ENCODE measurements at regions not wholly inside any gene's neighbourhood (a gene's known extent, or its start where the extent isn't known, plus 50 kb on each side); places are given as distances from the start of the nearest gene placed in this dataset.

DNA sequence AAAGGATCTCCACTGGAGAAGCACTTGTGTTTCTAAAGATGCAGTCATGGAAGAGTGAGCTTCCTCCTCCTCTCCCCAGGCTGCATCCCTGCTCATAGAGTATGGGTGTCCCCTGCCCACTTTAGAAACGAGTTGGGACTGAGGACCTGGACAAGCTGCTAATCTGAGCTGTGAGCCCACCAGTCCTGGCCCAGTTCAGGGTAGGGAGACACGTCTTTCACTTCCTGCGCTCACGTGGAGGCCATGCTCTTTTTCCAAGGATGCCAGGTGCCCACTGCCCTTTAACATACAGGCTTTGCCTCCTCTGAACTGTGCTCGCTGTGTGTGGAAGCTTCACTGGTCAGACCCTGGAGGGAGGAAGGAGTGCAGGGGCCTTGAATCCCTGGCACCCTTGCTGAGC is 316.3 kb downstream of the UACA start:
- H3K4me3 ChIP-seq (ENCODE audit: low read length in 2 of 2) = no peak overlapping the region
- peak overlapping the region in 1 of 2 donors; percentile 82 for H3K27ac ChIP-seq (ENCODE audit: low read depth in 1 of 2, low read length in 1 of 2)
- H3K36me3 ChIP-seq (ENCODE audit: control insufficient read depth in 2 of 2, insufficient read depth in 2 of 2, low read length in 1 of 2) = no peaks in the 10 kb centered on the region
- WGBS = 72% methylated on average over 5 of the region's 5 CpGs
- H3K27me3 ChIP-seq (ENCODE audit: control insufficient read depth in 2 of 2, insufficient read depth in 1 of 2, low read length in 1 of 2) = peaks cover 0 to 2% of the 10 kb centered on the region in 2 donors
- H3K4me1 ChIP-seq (ENCODE audit: control insufficient read depth in 2 of 2, insufficient read depth in 2 of 2, low read length in 2 of 2) = peaks cover 38 to 92% of the 10 kb centered on the region in 2 donors
- no peak for DNase-seq (ENCODE audit: low read depth in 6 of 9, low spot score in 9 of 9)
- H3K9me3 ChIP-seq (ENCODE audit: control insufficient read depth in 2 of 2, insufficient read depth in 1 of 2, low read length in 1 of 2) = peaks cover 0 to 5% of the 10 kb centered on the region in 2 donors

DNA sequence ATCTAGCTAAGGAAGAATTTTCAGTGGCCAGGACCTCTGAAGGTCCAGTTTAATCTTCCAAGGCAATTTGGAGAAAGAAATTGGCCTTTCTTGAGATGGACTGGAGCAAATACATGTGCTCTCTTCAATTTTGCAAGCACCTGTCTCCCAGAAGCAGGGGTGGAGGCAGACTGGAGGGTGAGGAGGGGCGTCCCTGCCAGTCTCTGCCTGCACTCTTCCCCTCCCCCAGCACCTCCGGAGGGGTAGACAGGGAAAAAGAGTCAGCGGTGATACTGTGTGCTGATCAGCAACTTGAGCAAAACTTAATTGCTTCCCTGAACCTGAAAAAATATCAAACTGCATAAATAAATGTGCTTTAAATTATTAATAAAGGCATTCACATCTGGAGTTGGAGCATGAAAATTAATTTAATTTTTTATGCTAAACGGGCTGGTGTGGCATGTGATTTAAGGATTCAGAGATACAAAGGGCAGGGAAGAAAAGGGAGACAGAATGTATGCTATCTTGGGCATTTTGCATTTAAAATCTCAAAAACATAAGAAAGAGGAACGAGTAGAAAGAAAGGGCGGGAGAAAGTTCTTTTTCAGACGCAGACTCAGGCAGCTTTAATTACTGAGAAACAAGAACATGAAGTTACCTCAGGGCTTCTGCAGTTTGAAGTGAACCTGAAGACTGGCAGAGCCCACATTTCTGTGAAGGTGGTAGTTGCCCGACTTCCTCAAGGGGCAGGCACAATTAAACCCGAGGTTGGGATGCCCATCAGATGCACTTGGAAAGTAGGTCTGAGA is 319.7 kb downstream of the UACA start:
- H3K4me1 ChIP-seq (ENCODE audit: control insufficient read depth in 2 of 2, insufficient read depth in 2 of 2, low read length in 2 of 2) = peaks cover 29 to 89% of the 10 kb centered on the region in 2 donors
- no peaks in the 10 kb centered on the region for H3K9me3 ChIP-seq (ENCODE audit: control insufficient read depth in 2 of 2, insufficient read depth in 1 of 2, low read length in 1 of 2)
- no peaks in the 10 kb centered on the region for H3K36me3 ChIP-seq (ENCODE audit: control insufficient read depth in 2 of 2, insufficient read depth in 2 of 2, low read length in 1 of 2)
- H3K27me3 ChIP-seq (ENCODE audit: control insufficient read depth in 2 of 2, insufficient read depth in 1 of 2, low read length in 1 of 2) = peaks cover 0 to 2% of the 10 kb centered on the region in 2 donors
- DNase-seq (ENCODE audit: low read depth in 6 of 9, low spot score in 9 of 9) = peak in 1 of 9 donors; percentile 59
- no peak overlapping the region for H3K4me3 ChIP-seq (ENCODE audit: low read length in 2 of 2)
- WGBS = 27% methylated on average over 9 of the region's 9 CpGs
- H3K27ac ChIP-seq (ENCODE audit: low read depth in 1 of 2, low read length in 1 of 2) = no peak overlapping the region

GRCh38 chr15:70442616-70443321 is 320.6 kb downstream of the UACA start:
- Histone ChIP-seq H3K27ac (ENCODE audit: low read depth in 1 of 2, low read length in 1 of 2) (no peak overlapping the region), H3K4me3 (ENCODE audit: low read length in 2 of 2) (no peak overlapping the region), H3K36me3 (ENCODE audit: control insufficient read depth in 2 of 2, insufficient read depth in 2 of 2, low read length in 1 of 2) (no peaks in the 10 kb centered on the region), H3K9me3 (ENCODE audit: control insufficient read depth in 2 of 2, insufficient read depth in 1 of 2, low read length in 1 of 2) (no peaks in the 10 kb centered on the region), H3K27me3 (ENCODE audit: control insufficient read depth in 2 of 2, insufficient read depth in 1 of 2, low read length in 1 of 2) (peaks cover 0 to 2% of the 10 kb centered on the region in 2 donors), H3K4me1 (ENCODE audit: control insufficient read depth in 2 of 2, insufficient read depth in 2 of 2, low read length in 2 of 2) (peaks cover 19 to 87% of the 10 kb centered on the region in 2 donors)
- no peak for DNase-seq (ENCODE audit: low read depth in 6 of 9, low spot score in 9 of 9)
- 94% methylated on average over 13 of the region's 13 CpGs for WGBS

- Histone ChIP-seq H3K9me3 (ENCODE audit: control insufficient read depth in 2 of 2, insufficient read depth in 1 of 2, low read length in 1 of 2) (no peaks in the 10 kb centered on the region), H3K4me1 (ENCODE audit: control insufficient read depth in 2 of 2, insufficient read depth in 2 of 2, low read length in 2 of 2) (peaks cover 14 to 86% of the 10 kb centered on the region in 2 donors), H3K27ac (ENCODE audit: low read depth in 1 of 2, low read length in 1 of 2) (no peak overlapping the region), H3K36me3 (ENCODE audit: control insufficient read depth in 2 of 2, insufficient read depth in 2 of 2, low read length in 1 of 2) (no peaks in the 10 kb centered on the region), H3K4me3 (ENCODE audit: low read length in 2 of 2) (no peak overlapping the region), H3K27me3 (ENCODE audit: control insufficient read depth in 2 of 2, insufficient read depth in 1 of 2, low read length in 1 of 2) (peaks cover 0 to 2% of the 10 kb centered on the region in 2 donors)
- 98% methylated on average over 13 of the region's 13 CpGs for WGBS
- no peak for DNase-seq (ENCODE audit: low read depth in 6 of 9, low spot score in 9 of 9)
These were observed 321.1 kb downstream of the UACA start for GRCh38 chr15:70442211-70442610.

DNA sequence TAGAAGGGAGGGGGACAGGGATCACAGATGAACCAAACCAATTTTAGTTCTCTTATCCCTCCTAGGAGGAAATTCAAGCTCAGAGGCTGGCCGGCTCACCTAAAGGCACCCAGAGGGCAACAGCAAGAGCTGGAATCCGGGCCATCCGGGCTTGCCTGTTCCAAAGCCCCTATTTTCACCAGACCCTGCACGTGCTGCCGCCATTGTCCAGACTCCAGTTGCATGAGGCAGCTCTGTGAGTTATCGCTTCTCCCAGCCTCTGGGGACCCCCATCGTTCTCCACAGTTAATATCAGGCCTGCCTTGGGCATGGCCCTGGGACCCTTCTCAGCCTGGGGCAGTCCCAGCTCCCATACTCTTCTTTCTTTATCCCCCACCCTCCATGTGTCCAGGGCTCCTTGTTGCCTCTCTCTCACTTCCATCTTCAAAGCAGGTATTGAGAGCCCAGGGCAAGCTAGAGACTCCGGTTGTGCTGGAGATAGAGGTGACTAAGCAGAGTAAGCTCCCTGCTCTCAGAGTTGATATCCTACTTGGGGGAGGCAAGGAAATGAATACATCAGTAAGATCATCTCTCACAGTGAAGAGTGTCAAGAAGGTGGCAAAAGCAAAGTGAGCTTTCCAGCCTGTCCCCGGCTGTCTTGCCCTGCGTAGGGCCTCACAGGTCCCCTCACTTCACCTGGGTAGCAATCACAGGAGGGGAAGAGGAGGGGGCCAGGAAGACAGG is 322.8 kb downstream of the UACA start:
- no peak for DNase-seq (ENCODE audit: low read depth in 6 of 9, low spot score in 9 of 9)
- WGBS = 93% methylated on average over 10 of the region's 10 CpGs

GRCh38 chr15:70439880-70440279 is 323.5 kb downstream of the UACA start:
- Histone ChIP-seq H3K4me3 (ENCODE audit: low read length in 2 of 2) (no peak overlapping the region), H3K27ac (ENCODE audit: low read depth in 1 of 2, low read length in 1 of 2) (no peak overlapping the region), H3K27me3 (ENCODE audit: control insufficient read depth in 2 of 2, insufficient read depth in 1 of 2, low read length in 1 of 2) (peaks cover 0 to 2% of the 10 kb centered on the region in 2 donors), H3K9me3 (ENCODE audit: control insufficient read depth in 2 of 2, insufficient read depth in 1 of 2, low read length in 1 of 2) (no peaks in the 10 kb centered on the region), H3K36me3 (ENCODE audit: control insufficient read depth in 2 of 2, insufficient read depth in 2 of 2, low read length in 1 of 2) (no peaks in the 10 kb centered on the region), H3K4me1 (ENCODE audit: control insufficient read depth in 2 of 2, insufficient read depth in 2 of 2, low read length in 2 of 2) (peaks cover 29 to 88% of the 10 kb centered on the region in 2 donors)
- DNase-seq (ENCODE audit: low read depth in 6 of 9, low spot score in 9 of 9) = no peak
- WGBS = 96% methylated on average over 5 of the region's 5 CpGs

More for the DNA sequence above, 322.8 kb downstream of the UACA start:
- Histone ChIP-seq H3K27ac (ENCODE audit: low read depth in 1 of 2, low read length in 1 of 2) (no peak overlapping the region), H3K27me3 (ENCODE audit: control insufficient read depth in 2 of 2, insufficient read depth in 1 of 2, low read length in 1 of 2) (peaks cover 0 to 2% of the 10 kb centered on the region in 2 donors), H3K4me3 (ENCODE audit: low read length in 2 of 2) (no peak overlapping the region), H3K9me3 (ENCODE audit: control insufficient read depth in 2 of 2, insufficient read depth in 1 of 2, low read length in 1 of 2) (no peaks in the 10 kb centered on the region), H3K36me3 (ENCODE audit: control insufficient read depth in 2 of 2, insufficient read depth in 2 of 2, low read length in 1 of 2) (no peaks in the 10 kb centered on the region), H3K4me1 (ENCODE audit: control insufficient read depth in 2 of 2, insufficient read depth in 2 of 2, low read length in 2 of 2) (peaks cover 22 to 87% of the 10 kb centered on the region in 2 donors)

GRCh38 chr15:70439304-70439877 is 324.0 kb downstream of the UACA start:
- DNase-seq (ENCODE audit: low read depth in 6 of 9, low spot score in 9 of 9) = no peak
- 84% methylated on average over 10 of the region's 10 CpGs for WGBS
- Histone ChIP-seq H3K36me3 (ENCODE audit: control insufficient read depth in 2 of 2, insufficient read depth in 2 of 2, low read length in 1 of 2) (no peaks in the 10 kb centered on the region), H3K9me3 (ENCODE audit: control insufficient read depth in 2 of 2, insufficient read depth in 1 of 2, low read length in 1 of 2) (no peaks in the 10 kb centered on the region), H3K27ac (ENCODE audit: low read depth in 1 of 2, low read length in 1 of 2) (no peak overlapping the region), H3K4me3 (ENCODE audit: low read length in 2 of 2) (no peak overlapping the region), H3K27me3 (ENCODE audit: control insufficient read depth in 2 of 2, insufficient read depth in 1 of 2, low read length in 1 of 2) (peaks cover 0 to 2% of the 10 kb centered on the region in 2 donors), H3K4me1 (ENCODE audit: control insufficient read depth in 2 of 2, insufficient read depth in 2 of 2, low read length in 2 of 2) (peaks cover 34 to 88% of the 10 kb centered on the region in 2 donors)

DNA sequence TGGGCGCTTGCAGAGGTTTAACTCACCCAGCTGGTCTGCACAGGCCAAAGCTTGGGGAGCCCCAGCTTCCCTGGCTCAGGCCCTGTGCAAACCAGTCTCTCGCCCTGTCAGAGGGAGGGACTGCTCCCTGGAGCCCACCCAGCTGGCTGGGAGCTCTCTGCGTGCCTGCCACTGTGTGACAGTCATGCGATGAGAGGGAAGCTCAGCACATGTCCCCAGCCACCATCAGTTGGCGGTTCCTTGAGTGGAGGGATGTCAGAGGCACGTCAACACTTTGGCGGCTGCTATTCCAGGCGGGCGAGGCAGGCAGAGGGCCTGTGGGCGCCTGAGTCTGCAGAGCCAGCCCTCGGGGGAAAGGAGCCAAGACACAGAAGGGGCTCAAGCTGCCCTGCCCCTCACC is 324.6 kb downstream of the UACA start:
- Histone ChIP-seq H3K4me3 (ENCODE audit: low read length in 2 of 2) (no peak overlapping the region), H3K9me3 (ENCODE audit: control insufficient read depth in 2 of 2, insufficient read depth in 1 of 2, low read length in 1 of 2) (no peaks in the 10 kb centered on the region), H3K27me3 (ENCODE audit: control insufficient read depth in 2 of 2, insufficient read depth in 1 of 2, low read length in 1 of 2) (peaks cover 0 to 2% of the 10 kb centered on the region in 2 donors), H3K36me3 (ENCODE audit: control insufficient read depth in 2 of 2, insufficient read depth in 2 of 2, low read length in 1 of 2) (no peaks in the 10 kb centered on the region), H3K27ac (ENCODE audit: low read depth in 1 of 2, low read length in 1 of 2) (no peak overlapping the region), H3K4me1 (ENCODE audit: control insufficient read depth in 2 of 2, insufficient read depth in 2 of 2, low read length in 2 of 2) (peaks cover 35 to 87% of the 10 kb centered on the region in 2 donors)
- WGBS = 94% methylated on average over 11 of the region's 11 CpGs
- DNase-seq (ENCODE audit: low read depth in 6 of 9, low spot score in 9 of 9) = no peak

Measured in thymus (tissue), 11 donors.